Fibroblast of skin of scalp (primary cell): ENCODE measurements at regions not wholly inside any gene's neighbourhood (a gene's known extent, or its start where the extent isn't known, plus 50 kb on each side); places are given as distances from the start of the nearest gene placed in this dataset.

ENCODE experiments used
- DNase-seq: peaks from one replicate; pipeline ENCODE4 v3.0.0-alpha.2; 2013

DNA sequence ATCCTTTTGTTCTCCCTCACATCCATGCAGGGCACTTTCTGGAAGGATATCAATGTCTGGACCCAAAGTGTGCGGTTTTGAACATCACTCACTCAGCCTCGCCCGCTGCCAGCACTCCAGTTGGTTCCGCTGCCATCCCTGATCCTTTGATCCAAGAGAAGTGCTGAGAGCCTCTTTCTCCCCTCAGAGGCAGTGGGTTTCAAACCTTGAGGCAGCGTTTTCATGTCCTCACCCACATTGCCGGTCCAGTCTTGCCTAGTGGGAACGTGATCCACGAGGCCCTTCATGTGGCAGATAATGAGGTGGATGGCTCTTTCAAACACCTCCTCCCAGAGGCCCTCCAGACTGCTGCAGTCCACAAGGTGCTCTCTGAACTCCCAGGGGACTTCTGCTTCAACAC lies 122.2 kb downstream of the ACTL8 start:
- no peak for DNase-seq

- DNase-seq: peak; percentile 88
Observed at GRCh38 chr1:17877896-17878295, 122.8 kb downstream of the ACTL8 start.

- DNase-seq: peak; percentile 78
Observed at GRCh38 chr1:17878837-17879236, 123.7 kb downstream of the ACTL8 start.

- DNase-seq: no peak
Observed at GRCh38 chr1:17880449-17880848, 125.3 kb downstream of the ACTL8 start.

DNA sequence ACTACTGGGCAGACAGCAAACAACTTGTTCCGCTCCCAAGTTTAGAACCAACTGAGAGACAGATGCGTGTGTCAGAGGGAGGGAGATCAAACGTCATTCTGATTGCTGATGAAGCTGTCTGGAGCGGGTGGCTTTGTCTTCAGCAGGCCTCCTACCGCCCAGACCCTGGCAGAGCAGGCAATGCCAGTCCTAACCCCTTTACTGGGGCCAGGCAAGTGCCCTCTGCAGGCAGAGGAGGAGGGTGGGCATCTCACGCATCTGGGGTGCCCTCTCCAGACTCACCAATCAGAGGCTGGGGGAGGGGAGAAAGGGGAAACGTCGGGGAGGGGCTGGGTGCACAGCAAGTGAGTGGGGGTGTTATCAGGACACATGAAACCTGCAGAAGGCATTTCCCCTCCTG lies 126.6 kb downstream of the ACTL8 start:
- DNase-seq: no peak

DNA sequence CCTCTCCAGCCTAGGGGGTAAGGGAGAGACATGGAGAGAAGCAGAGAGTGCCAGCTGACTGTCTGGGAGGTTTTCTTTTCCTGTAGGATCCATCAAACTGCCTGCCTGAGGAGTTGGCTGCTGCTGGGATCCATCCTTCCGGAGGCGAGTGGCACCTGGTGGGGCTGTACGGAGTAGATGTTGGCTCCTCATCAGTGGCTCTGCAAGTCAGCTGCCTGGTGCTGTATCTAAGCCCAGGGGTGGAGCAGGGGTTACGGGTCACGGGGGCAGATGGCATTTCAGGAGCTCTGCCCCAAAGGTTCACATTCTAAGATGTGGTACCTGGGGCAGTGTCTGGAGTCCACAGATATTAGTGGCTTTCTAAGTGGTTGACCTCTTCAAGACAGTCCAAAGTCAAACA lies 128.0 kb downstream of the ACTL8 start:
- no peak for DNase-seq

DNA sequence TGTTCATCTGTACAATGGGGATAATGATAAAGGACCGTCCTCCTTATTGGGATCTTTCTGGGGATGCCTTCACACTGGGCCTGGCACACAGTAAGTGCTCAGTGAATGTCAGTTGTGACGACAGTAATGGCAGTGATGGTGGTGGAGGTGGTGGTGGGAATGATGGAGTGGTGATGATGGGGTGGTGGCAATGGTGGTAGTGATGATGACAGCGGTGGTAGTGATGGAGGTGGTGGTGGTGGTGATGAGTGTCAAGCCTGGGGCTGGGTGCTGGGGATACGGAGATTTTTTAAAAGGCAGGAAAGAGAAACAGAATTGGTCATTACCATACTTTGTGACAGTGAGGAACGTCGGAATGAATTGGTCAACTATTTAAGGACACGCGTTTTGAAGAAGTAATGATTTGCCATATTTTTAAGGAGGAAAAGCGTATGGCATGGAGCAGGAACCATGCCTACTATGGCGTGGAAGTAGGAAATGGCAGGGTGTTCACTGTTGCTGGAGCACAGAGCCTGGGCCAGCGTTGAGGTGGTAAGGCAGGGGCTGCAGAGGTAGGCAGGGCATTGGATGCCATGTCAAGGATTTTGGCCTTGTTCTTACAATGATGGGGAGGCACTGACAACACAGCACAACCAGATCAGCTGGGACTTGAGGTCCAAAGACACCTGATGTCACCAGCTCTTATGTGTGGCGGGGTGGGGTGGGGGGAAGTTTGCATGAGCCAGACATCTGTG lies 128.7 kb downstream of the ACTL8 start:
- DNase-seq: no peak

- no peak for DNase-seq
Observed at GRCh38 chr1:17885663-17886320, 130.7 kb downstream of the ACTL8 start.

GRCh38 chr1:17886386-17886785 lies 131.3 kb downstream of the ACTL8 start:
- no peak for DNase-seq

GRCh38 chr1:17886838-17887441 lies 131.8 kb downstream of the ACTL8 start:
- no peak for DNase-seq

DNA sequence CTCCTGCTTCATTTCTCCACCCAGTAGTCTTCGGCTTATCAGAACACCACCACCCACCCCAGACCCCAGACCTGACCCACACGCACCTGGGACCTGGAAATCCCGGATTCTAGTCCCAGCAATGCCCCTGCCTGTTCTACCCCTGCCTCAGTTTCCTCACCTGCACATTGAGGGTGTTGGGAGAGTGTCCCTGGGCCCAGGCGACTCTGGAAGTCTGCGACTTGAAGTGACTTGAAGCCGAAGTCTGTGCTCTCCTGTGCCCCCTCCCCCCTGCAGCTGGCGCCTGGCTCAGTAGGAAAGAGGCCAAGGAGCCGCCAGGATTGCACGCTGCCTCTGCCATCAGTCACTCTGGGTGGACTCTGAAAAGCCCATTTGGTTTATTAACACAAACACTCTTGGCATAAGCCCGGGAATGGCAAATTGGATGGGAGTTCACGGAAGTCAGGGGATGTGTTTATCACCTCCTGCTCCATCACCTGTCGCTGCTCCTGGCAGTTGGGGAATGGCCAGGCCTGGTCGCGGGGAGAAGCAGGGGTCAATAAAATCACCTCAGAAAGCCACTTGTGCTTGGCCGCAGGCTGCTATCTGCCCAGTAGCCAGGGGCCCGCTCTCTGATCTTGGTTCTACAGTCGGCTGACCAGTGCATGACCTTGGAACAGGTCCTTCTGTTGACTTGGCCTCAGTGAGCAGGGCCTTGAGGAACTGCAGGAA lies 132.7 kb downstream of the ACTL8 start:
- DNase-seq: no peak

DNA sequence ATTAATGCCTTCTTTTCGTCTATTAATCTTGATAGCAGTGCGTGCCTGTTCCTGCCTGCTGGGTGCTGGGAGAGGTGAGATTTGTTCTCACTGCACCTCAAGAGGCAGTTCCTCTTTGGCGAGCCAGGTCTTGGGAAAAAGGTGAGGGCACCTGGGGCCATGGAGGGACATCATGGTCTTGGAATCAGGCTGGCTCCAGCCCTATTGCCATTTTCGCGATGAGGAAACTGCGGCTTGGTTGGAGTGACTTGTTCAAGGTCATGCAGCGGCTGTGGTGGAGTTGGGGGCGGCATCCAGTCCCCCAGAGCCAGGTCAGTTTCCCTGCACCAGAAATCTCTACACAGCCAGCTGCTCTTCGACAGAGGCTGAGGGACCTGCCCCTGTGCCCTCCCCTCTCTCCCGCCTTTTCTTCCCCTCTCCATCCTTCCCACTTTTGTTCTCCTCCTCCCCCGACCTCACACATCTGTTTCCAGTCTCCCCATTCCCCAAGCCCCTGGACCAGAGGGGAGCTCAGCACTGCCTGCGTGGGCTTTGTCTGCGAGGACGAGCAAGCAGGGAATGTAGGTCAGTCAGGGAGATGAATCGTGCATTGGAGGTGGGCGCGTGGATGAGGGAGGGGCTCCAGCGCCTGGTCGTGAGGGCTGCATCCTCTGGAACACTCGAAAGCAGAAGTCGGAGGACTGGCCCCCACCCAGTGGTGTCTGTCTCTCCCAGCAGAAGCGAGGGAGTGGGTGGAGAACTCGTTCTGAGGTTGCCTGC lies 135.1 kb downstream of the ACTL8 start:
- DNase-seq: no peak

GRCh38 chr1:17890815-17891191 lies 135.7 kb downstream of the ACTL8 start:
- DNase-seq: no peak

- DNase-seq: no peak
Observed at GRCh38 chr1:17891205-17892110, 136.3 kb downstream of the ACTL8 start.

DNA sequence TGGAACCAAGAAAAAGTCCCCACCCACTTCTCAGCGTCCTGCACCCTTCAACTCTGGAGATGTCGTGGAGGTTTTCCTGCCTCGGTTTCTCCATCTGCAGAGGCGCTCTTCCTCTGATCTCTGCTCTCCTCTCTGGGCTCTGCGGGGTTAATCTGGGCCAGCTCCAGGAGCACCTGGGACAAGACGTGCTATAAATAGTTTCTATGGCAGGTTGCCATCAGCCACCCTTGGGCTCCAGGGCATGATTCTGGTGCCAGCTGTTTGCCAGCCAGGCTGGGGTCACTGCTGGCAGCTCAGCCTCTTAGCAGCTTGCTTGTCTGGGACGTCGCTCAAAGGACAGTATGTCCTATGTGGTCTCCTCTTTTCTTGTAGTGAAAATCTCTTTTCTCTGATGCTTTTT lies 137.1 kb downstream of the ACTL8 start:
- DNase-seq: no peak

DNA sequence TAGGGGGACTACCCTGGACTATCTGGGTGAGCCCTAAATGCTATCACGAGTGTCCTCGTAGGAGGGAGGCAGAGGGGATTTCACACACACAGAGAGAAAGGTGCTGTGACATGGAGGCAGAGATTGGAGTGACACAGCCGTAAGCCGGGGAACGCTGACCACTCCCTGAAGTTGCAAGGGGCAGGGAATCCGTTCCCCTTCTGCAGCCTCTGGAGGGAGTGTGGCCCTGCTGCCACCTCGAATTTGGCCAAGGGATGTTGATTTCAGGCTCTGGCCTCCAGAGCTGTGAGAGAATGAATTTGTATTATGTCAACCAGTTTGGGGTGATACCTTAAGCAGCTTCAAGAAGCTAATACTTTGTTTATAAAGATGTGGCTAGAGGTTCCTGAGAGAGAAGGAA lies 137.7 kb downstream of the ACTL8 start:
- DNase-seq: no peak

GRCh38 chr1:17893891-17894631 lies 138.9 kb downstream of the ACTL8 start:
- no peak for DNase-seq

GRCh38 chr1:17895401-17895800 lies 140.3 kb downstream of the ACTL8 start:
- no peak for DNase-seq

DNA sequence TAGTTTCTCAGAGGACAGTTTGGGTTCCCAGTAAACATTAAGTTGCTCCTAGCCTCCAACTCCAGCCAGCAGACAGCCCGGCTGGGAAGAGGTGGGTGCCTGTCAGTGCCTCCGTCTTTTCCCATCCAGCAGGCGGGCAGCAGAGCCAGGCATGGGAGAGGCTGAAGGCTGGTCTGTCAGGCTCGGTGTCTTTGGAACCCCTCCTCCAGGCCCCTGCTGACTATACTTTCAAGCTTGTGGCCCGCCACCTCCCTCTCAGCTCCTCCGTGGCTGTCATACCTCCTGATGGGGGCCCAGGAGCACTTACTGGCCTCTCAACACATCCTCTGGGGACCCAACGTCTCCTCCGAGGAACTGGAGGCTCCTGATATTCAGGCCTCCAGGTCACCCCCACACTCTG lies 140.9 kb downstream of the ACTL8 start:
- DNase-seq: no peak

- DNase-seq: no peak
Observed at GRCh38 chr1:17903386-17903785, 148.3 kb downstream of the ACTL8 start.

- DNase-seq: no peak
Observed at GRCh38 chr1:17904290-17904689, 149.2 kb downstream of the ACTL8 start.
